ENCODE measurements at regions not wholly inside any gene's neighbourhood (a gene's known extent, or its start where the extent isn't known, plus 50 kb on each side); places are given as distances from the start of the nearest gene placed in this dataset.

DNA sequence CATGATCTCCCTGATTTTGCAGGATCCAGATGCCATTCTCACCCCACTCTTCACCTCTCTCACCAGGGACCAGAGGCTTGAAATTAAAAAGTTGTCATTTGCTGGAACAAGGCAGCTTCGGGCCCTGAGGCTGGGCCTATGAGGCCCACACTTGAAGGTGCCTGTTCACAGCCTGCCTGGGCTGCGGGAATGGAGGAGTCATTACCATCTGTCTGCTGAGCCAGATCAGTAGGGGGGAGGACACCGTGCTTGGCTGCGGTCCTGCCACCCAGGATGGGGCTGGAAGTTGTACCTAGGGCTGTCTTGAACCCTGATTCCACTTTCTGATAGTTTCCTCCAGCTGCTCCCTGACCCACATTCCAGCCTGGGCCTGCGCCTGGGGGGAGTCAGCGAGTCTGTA lies 208.3 kb upstream of the N4BP1 start:
- ATAC-seq (no peak), DNase-seq (no peak)
- intact Hi-C loops (cut with DNase I) = loop anchor here in 1 of 2 donors (10.0 kb wide), 1 partner anchor 57 kb away; no protein-coding TSS in a partner anchor

DNA sequence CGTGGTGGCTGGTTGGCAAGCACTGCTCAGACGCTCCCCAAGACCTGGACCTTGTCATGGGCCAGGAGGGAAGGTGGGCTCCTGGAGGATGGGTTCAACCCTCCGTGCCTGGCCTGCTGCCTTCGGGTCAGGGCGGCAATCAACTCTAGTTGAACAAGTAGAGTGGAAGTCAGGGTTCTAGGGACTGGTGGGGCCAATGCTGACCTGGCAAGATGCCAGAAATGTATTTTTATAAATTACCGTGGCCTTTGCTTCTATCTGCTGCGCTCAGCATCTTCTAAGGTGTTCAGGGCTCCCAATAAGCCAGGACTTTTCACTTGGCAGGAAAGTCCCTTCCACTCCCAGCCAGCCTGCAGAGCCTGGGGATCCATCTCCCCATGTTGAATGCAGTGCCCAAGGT lies 207.1 kb upstream of the N4BP1 start:
- ATAC-seq (no peak), DNase-seq (no peak)
- intact Hi-C loops (cut with DNase I) = loop anchor here in 1 of 2 donors (10.0 kb wide), 1 partner anchor 58 kb away; no protein-coding TSS in a partner anchor

DNA sequence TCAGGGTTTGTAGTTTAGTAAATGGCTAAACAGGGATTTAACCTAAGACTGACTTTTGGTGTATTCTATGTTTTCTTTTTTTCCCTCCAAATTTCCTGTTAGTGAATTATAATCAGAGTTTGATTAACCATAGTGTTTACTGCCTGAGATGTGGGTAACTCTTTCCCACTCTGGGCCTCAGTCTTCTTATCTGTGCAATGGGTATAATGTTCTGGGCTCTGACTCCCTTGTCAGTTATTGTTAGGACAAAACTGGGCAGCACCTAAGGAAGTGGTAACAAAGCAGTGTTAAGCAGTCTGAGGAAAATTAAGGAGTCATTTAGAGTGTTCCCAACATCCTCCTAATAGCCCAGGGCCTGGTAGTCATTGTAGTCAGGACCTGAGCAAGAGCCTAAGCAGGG lies 206.4 kb upstream of the N4BP1 start:
- intact Hi-C loops (cut with DNase I) = loop anchor here in 1 of 2 donors (10.0 kb wide), 1 partner anchor 58 kb away; no protein-coding TSS in a partner anchor
- no peak for ATAC-seq
- DNase-seq = no peak

- peak in 1 of 2 donors; percentile 73 for ATAC-seq
- intact Hi-C loops (cut with DNase I) = loop anchor here in 1 of 2 donors (10.0 kb wide), 1 partner anchor 60 kb away; no protein-coding TSS in a partner anchor
- no peak for DNase-seq
These were observed 205.0 kb upstream of the N4BP1 start for GRCh38 chr16:48814994-48815393.

GRCh38 chr16:48813485-48813884 lies 203.5 kb upstream of the N4BP1 start:
- intact Hi-C loops (cut with DNase I) = loop anchor here in 1 of 2 donors (10.0 kb wide), 1 partner anchor 61 kb away; no protein-coding TSS in a partner anchor
- no peak for DNase-seq
- peak in 1 of 2 donors; percentile 63 for ATAC-seq

GRCh38 chr16:48812856-48813255 lies 202.9 kb upstream of the N4BP1 start:
- ATAC-seq (no peak), DNase-seq (no peak)
- intact Hi-C loops (cut with DNase I) = loop anchor here in 1 of 2 donors (10.0 kb wide), 1 partner anchor 62 kb away; no protein-coding TSS in a partner anchor

DNA sequence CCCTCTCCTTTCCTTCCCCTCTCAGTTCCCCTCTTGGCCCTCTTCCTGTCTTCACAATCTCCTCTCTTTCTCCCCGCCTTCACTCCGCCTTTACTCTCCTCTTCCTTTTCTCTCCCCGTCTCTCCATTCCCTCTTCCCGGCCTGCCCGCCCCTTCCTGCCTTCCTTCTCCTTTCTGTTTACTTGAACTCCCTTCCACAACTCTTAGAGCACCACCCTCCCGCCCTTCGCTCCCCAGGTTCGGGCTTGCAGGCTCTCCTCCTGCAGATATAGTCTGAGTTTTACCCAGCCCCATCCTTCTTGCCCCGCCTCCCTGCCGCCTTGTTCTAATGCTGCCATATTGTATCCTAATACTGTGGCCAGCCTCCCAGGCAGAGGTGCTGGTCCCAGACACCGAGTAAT lies 201.5 kb upstream of the N4BP1 start:
- intact Hi-C loops (cut with DNase I) = loop anchor here in 1 of 2 donors (10.0 kb wide), 1 partner anchor 63 kb away; no protein-coding TSS in a partner anchor
- no peak for DNase-seq
- ATAC-seq = no peak

DNA sequence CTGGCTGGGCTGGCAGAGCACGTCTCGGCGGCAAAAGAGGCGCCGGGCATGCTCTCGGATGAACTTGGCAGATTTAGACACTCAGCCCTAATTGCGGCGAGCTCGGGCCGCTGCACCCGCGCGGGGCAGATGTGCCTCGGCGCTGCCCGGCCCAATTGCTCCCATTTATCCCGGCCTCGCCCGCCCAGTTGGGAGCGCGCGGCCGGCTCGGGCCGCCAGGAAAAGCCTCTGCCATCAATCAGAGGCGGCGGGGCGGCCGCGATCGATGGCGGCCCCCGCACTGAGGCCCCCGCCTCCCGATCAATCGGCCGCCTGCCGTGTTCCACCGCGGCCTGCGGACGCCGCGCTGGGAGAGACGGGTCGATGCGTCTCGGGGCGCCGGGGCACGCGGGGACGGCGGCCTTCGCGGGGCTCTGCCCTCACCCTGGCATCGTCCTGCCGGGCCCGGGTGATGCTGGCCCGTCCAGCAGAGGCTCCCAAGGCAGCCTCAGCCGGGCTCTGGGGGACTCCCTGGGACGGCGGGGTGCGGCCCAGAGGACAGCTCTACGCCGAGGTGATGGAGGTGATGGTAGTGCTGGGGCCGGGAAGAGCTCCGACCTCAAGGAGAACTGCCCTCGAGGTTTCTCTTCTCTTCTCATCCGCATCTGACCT lies 200.9 kb upstream of the N4BP1 start:
- intact Hi-C loops (cut with DNase I) = loop anchor here in 1 of 2 donors (10.0 kb wide), 1 partner anchor 64 kb away; no protein-coding TSS in a partner anchor
- DNase-seq = no peak
- ATAC-seq = peak in 1 of 2 donors; percentile 20

- no peak for ATAC-seq
- DNase-seq = no peak
- intact Hi-C loops (cut with DNase I) = loop anchor here in 1 of 2 donors (10.0 kb wide), 1 partner anchor 64 kb away; no protein-coding TSS in a partner anchor
These were observed 200.4 kb upstream of the N4BP1 start for GRCh38 chr16:48810436-48810802.

GRCh38 chr16:48790151-48790550 lies 180.2 kb upstream of the N4BP1 start:
- intact Hi-C loops (cut with DNase I) = no loop called here
- no peak for ATAC-seq
- no peak for DNase-seq

- DNase-seq = no peak
- no peak for ATAC-seq
- intact Hi-C loops (cut with DNase I) = no loop called here
These were observed 178.5 kb upstream of the N4BP1 start for GRCh38 chr16:48788475-48788874.

- intact Hi-C loops (cut with DNase I) = no loop called here
- ATAC-seq = no peak
- no peak for DNase-seq
These were observed 135.6 kb upstream of the N4BP1 start for GRCh38 chr16:48745541-48745940.

- intact Hi-C loops (cut with DNase I) = no loop called here
- ATAC-seq (no peak), DNase-seq (no peak)
These were observed 131.0 kb upstream of the N4BP1 start for GRCh38 chr16:48740964-48741363.

DNA sequence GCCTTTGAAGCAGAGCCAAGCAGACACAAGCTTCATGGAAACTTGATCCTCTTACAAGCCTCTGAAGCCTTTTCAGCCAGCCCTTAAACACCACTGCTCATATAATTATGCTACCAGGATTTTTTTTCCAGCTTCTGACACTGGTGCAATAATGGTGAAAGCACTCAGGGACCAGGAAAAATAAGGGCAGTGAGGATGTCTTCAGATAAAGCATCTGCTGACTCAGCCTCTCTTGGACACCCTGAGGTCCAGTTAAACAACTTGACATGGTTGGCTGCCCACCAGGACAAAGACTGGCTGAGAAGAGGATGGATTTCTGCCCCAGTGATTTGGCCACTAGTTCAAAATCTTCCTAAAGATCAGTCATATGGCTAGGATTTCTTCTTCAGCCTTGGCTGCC lies 124.2 kb upstream of the N4BP1 start:
- intact Hi-C loops (cut with DNase I) = no loop called here
- ATAC-seq (no peak), DNase-seq (no peak)

DNA sequence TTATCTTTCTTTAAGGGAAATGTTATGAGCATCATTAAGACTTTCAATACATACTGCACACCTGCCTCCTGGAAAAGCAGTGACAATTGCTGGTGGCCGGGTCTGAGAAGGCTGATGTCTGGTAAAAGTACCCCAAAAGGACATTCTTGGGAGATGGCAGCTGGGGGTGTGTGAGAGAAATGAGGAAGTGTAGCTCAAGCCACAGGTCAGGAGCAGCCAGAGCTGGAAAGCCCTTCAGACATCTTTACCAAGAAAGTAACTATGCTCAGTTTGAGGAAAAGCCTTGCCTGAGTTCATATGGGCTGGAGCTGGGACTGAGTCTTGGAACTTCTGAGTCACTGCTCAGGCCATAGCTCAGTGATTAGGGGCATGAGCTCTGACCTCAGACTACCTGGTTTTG lies 94.7 kb upstream of the N4BP1 start:
- ATAC-seq (no peak), DNase-seq (no peak)
- intact Hi-C loops (cut with DNase I) = no loop called here

GRCh38 chr16:48687421-48688038 lies 77.5 kb upstream of the N4BP1 start:
- DNase-seq = peak; percentile 58
- intact Hi-C loops (cut with DNase I) = loop anchor here (1.0 to 5.0 kb wide), 2 partner anchors 664 to 665 kb away; no protein-coding TSS in a partner anchor
- ATAC-seq = peak; percentile 86 to 91

GRCh38 chr16:48684148-48684547 lies 74.2 kb upstream of the N4BP1 start:
- ATAC-seq (no peak), DNase-seq (no peak)
- intact Hi-C loops (cut with DNase I) = no loop called here

DNA sequence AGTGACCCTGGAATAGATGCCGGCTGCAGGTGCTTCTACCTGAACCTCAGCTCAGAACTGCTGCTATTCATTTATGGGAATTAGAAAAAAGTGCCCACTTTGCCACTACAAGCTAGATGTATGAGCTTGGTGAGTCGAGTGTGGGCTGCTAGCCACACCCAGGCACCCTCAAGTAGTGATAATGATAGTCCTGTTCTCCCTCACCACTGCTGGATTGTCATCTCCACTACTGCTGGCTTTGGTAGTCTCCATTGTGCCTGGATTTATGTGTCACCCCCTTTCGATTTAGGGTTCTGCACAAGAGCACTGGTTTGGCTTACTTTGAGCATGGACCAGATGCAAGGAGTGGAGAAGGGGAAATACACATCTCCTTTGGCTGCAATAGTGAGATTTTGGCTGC lies 73.0 kb upstream of the N4BP1 start:
- intact Hi-C loops (cut with DNase I) = no loop called here
- no peak for ATAC-seq

GRCh38 chr16:48681520-48681919 lies 71.5 kb upstream of the N4BP1 start:
- ATAC-seq = no peak
- intact Hi-C loops (cut with DNase I) = no loop called here
- no peak for DNase-seq

More for the DNA sequence above, 73.0 kb upstream of the N4BP1 start:
- no peak for DNase-seq

- ATAC-seq (no peak), DNase-seq (no peak)
- intact Hi-C loops (cut with DNase I) = no loop called here
These were observed 70.9 kb upstream of the N4BP1 start for GRCh38 chr16:48680881-48681280.
